Right ventricle myocardium superior (tissue), 1 donor: ENCODE measurements at regions not wholly inside any gene's neighbourhood (a gene's known extent, or its start where the extent isn't known, plus 50 kb on each side); places are given as distances from the start of the nearest gene placed in this dataset.

Experiments
- ATAC-seq: fragments of 200-7000 bp; cut with Tn5 transposase; one replicate; pipeline ENCODE4 v1.9.1; 2020; ENCODE audit warnings: mild to moderate bottlenecking; ENCODE audit not compliant: poor library complexity
- DNase-seq: peaks from one replicate; pipeline ENCODE4 v3.0.0-alpha.2; 2020
- intact Hi-C: fragments of 100-400 bp; cut with DNase I; formaldehyde crosslinking; loops from one replicate; pipeline ENCODE4 v1.11.2; 2022
- donor health status: DM: no; HTN: yes; CAD: no; lungs with severe emphysema.

DNA sequence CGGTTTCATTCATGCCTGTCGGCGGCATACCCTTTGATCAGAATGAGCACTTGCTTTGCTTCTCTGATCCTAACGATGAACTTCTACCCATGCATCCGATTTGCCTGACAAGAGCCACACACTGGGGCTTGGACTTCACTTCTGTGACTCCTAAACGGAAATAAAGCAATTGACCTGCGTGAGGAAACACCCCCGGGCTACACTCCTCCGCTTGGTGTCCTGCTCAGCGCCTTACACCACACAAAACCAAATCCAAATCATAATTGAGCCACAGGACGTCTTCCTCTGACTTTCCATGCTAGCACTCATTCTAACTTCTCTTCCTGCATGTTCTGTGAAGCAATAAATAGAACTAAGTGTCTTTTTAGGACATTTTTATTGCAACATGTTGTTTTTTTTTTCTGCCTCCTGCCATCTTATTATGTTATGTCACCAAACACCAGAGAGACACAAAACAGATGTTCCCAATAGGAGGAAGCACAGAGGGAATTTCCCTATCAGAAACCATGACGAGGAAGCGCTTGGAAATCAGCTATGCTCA, 110.8 kb upstream of the FAM9B start:
- intact Hi-C loops: no loop called here
- ATAC-seq: no peak
- DNase-seq: no peak

DNA sequence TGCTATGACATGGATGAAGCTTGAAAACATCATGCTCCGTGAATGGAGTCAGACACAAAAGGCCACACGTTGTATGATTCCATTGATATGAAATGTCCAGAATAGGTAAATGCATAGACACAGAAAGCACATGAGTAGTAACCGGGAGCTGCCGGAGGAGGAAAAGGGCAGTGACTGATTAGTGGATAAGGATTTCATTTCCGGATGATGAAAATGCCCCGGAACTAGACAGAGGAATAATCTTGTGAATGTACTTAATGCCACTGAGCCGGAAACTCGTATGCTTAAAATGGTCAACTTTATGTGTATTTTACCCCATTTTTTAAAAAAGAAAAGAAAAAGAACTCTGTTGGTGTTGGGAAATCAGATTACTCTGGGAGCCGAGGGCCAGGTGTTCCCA, 112.7 kb upstream of the FAM9B start:
- DNase-seq (no peak), ATAC-seq (no peak)
- intact Hi-C loops: no loop called here

GRCh38 chrX:9147086-9147485, 113.2 kb upstream of the FAM9B start:
- DNase-seq (no peak), ATAC-seq (no peak)
- intact Hi-C loops: no loop called here

DNA sequence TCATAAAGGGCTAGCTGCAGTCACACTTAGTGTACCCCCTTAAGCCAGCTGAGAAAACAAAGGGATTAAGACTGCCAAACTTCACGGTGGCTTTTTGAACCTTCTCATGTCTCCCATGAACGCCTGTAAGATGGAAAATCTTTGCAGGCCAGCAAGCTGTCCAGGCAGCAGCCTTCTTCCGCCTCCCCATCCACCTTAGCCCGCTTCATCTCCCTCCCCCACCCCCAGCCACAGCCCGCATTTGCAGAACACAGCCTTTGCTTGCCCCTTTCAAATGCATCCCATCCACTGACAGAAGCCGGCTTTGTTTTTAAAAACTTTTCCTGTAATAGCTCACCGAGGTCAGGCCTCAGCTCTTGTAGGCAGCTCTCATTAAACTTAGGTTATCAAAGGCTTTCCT, 113.8 kb upstream of the FAM9B start:
- ATAC-seq: no peak

GRCh38 chrX:9148615-9149399, 114.9 kb upstream of the FAM9B start:
- no peak for ATAC-seq
- DNase-seq: no peak
- intact Hi-C loops: no loop called here

More for the DNA sequence above, 113.8 kb upstream of the FAM9B start:
- no peak for DNase-seq
- intact Hi-C loops: no loop called here

- intact Hi-C loops: no loop called here
- DNase-seq (no peak), ATAC-seq (no peak)
Measured at GRCh38 chrX:9149501-9150245, 115.7 kb upstream of the FAM9B start.

- DNase-seq (no peak), ATAC-seq (no peak)
- intact Hi-C loops: no loop called here
Measured at GRCh38 chrX:9151772-9152307, 117.9 kb upstream of the FAM9B start.

DNA sequence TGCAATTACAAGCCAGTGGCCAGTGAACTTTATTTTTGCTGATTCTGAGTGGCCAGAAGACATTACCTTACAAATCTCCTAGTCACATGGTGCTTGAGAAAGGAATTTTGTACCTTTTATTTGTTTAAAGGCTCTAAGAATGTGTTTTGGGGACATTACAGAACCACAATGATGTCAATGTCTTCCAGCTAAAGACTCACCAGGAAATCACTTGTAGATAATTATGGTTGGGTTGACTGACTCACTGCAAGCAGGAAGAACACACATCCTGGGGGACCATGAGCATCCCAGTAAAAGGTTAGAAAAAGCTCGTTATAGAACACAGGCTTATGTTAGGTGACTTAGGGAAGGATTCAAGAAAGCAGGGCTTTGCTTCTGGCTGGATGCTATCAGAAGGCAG, 119.4 kb upstream of the FAM9B start:
- intact Hi-C loops: no loop called here
- no peak for ATAC-seq
- no peak for DNase-seq

GRCh38 chrX:9158611-9159010, 124.7 kb upstream of the FAM9B start:
- no peak for DNase-seq
- no peak for ATAC-seq
- intact Hi-C loops: no loop called here

DNA sequence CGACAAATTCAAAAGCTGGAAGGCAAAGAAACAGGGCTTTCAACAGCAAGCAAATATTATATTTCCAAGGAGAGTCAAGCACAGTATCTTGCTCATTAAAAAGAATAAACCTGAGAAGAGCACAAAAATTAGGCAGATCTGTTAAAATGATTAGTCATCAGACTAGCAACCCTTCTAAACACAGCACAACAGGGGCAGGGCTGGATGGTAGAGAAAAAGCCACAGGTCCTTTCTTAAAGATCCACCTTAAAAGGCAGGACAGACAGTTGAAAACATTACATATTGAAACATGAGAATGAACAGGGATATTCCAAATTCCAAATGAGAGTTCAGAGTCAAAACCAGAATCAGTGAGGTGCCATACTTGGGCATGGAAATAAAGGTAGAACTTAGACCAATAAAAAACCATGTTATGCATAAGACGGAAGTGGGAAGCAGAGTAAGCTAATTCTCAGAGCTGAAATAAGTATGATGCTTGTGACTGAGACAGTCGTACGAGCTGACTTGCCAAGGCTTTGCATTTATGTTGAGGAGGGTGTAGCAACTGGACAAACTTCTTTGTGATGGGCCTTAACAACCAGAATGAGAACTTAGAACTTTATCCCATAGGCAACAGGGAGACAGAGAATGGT, 126.9 kb upstream of the FAM9B start:
- no peak for ATAC-seq
- DNase-seq: no peak
- intact Hi-C loops: no loop called here

GRCh38 chrX:9162698-9163097, 128.8 kb upstream of the FAM9B start:
- ATAC-seq (no peak), DNase-seq (no peak)
- intact Hi-C loops: no loop called here

DNA sequence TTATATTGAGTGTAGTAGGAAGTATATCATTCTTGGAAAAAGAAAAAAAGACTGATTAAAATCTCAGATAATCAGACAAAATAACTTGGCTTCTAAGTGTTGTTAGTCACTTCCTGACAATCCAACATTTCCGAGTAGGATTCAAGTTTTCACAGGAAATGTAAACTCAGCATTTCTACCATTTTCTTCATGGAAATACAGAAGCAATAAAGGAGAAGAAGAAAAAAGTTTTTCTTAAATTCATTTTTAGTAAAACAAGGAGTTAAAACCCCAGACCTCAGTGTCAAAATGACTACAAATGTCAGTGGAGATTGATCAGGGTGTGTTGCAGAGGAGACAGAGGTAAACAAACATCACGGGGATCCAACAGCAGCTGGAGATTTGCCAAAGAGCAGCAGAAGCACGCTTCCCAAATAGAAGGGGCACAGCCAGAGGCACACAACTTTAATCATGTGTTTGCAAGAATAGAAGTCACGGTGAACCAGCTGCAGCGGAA, 129.3 kb upstream of the FAM9B start:
- ATAC-seq: no peak
- no peak for DNase-seq
- intact Hi-C loops: no loop called here

- DNase-seq: no peak
- intact Hi-C loops: no loop called here
- ATAC-seq: no peak
Measured at GRCh38 chrX:9164086-9164485, 130.2 kb upstream of the FAM9B start.

- no peak for ATAC-seq
- intact Hi-C loops: no loop called here
Measured at GRCh38 chrX:9164533-9165426, 130.9 kb upstream of the FAM9B start.

GRCh38 chrX:9166584-9166944, 132.6 kb upstream of the FAM9B start:
- intact Hi-C loops: no loop called here
- DNase-seq (no peak), ATAC-seq (no peak)

More at GRCh38 chrX:9164533-9165426, 130.9 kb upstream of the FAM9B start:
- no peak for DNase-seq

GRCh38 chrX:9171841-9172463, 138.0 kb upstream of the FAM9B start:
- ATAC-seq (no peak), DNase-seq (no peak)
- intact Hi-C loops: no loop called here

DNA sequence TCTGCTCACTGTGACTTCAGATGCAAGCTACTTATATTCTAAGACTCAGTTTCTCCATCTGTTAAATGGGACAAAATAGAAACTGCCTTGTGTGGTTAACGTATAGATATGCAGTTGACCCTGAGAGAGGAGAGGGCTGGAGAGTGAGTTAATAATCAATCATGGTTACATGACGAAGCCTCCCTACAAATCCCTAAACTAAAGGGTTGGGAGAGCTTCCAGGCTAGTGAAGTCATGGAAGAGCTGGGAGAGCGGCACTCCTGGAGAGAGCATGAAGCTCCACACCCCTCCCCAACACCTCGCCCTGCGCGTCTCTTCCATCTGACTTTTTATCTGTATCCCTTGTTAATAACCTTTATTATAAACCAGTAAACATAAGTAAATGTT, 138.5 kb upstream of the FAM9B start:
- no peak for DNase-seq
- intact Hi-C loops: no loop called here
- ATAC-seq: no peak

- ATAC-seq (no peak), DNase-seq (no peak)
- intact Hi-C loops: no loop called here
Measured at GRCh38 chrX:9180623-9181022, 146.7 kb upstream of the FAM9B start.
